IMR-90 (cell line): ENCODE measurements at regions not wholly inside any gene's neighbourhood (a gene's known extent, or its start where the extent isn't known, plus 50 kb on each side); places are given as distances from the start of the nearest gene placed in this dataset.

ENCODE experiments used
- ATAC-seq: fragments of 200-7000 bp; cut with Tn5 transposase; 2 replicates; pipeline ENCODE4 v1.9.1; 2020; ENCODE audit warnings: low read depth, mild to moderate bottlenecking, moderate library complexity
- BruUV-seq: library from RNA; stranded (reverse); fragments of 400-500 nt; replicated peaks from 2 replicates; lab custom pipeline; 2021; lab: Mats Ljungman, UMichigan
- CTCF ChIA-PET: fragments of 300-600 bp; formaldehyde crosslinking; extraction: SDS; loops from one replicate; lab custom pipeline; 2021; ENCODE audit warnings: antibody characterized with exemption; lab: Yijun Ruan, JAX
- POLR2A ChIA-PET: fragments of 300-600 bp; sonication (Branson Sonifier 250); formaldehyde crosslinking; loops from one replicate; lab custom pipeline; 2022; ENCODE audit warnings: antibody characterized with exemption; ENCODE audit not compliant: unreplicated experiment; lab: Charles Lee
- DNase-seq: peaks from one replicate; pipeline ENCODE4 v3.0.0; 2013
- H2AFZ ChIP-seq: replicated peaks from 2 replicates; pipeline ENCODE3; 2013; ENCODE audit warnings: low read length, mild to moderate bottlenecking; ENCODE audit not compliant: poor library complexity
- H2AK5ac ChIP-seq: 2 replicates; pipeline ENCODE4 v1.6.1; 2013; ENCODE audit warnings: low read depth, low read length, inconsistent platforms
- H2AK9ac ChIP-seq: replicated peaks from 2 replicates; pipeline ENCODE3; 2013; ENCODE audit warnings: mild to moderate bottlenecking, low read depth, low read length, moderate library complexity; ENCODE audit not compliant: poor library complexity
- H2BK120ac ChIP-seq: 2 replicates; pipeline ENCODE4 v1.6.1; 2013; ENCODE audit warnings: low read depth, low read length, inconsistent platforms
- H2BK15ac ChIP-seq: 3 replicates; pipeline ENCODE4 v1.6.1; 2013; ENCODE audit warnings: low read depth, low read length, inconsistent platforms
- H2BK20ac ChIP-seq: 2 replicates; pipeline ENCODE4 v1.6.1; 2013; ENCODE audit warnings: low read depth, mild to moderate bottlenecking, inconsistent platforms, low read length, moderate library complexity
- H2BK5ac ChIP-seq: 2 replicates; pipeline ENCODE4 v1.6.1; 2013; ENCODE audit warnings: mild to moderate bottlenecking, low read depth, low read length, inconsistent platforms; ENCODE audit not compliant: poor library complexity, severe bottlenecking
- H3K14ac ChIP-seq: replicated peaks from 2 replicates; pipeline ENCODE4 v1.6.1; 2013; ENCODE audit warnings: low read depth, low read length, inconsistent platforms
- H3K18ac ChIP-seq: 2 replicates; pipeline ENCODE4 v1.6.1; 2013; ENCODE audit warnings: low read depth, low read length, control low read depth
- H3K23ac ChIP-seq: 2 replicates; pipeline ENCODE4 v1.6.1; 2013; ENCODE audit warnings: low read depth, low read length, inconsistent platforms
- H3K27ac ChIP-seq: 2 replicates; pipeline ENCODE4 v1.5.1; 2013; ENCODE audit warnings: mild to moderate bottlenecking, control low read depth, low read length; ENCODE audit not compliant: insufficient read depth
- H3K27me3 ChIP-seq: 2 replicates; pipeline ENCODE4 v1.6.1; 2013; ENCODE audit warnings: low read length; ENCODE audit not compliant: control insufficient read depth, insufficient read depth
- H3K36me3 ChIP-seq: 2 replicates; pipeline ENCODE4 v1.6.1; 2013; ENCODE audit warnings: low read length, mixed read lengths; ENCODE audit not compliant: control insufficient read depth, insufficient read depth
- H3K4ac ChIP-seq: 2 replicates; pipeline ENCODE4 v1.6.1; 2013; ENCODE audit warnings: low read depth, low read length, inconsistent platforms
- H3K4me1 ChIP-seq: 2 replicates; pipeline ENCODE4 v1.6.1; 2013; ENCODE audit warnings: low read length, mixed read lengths; ENCODE audit not compliant: control insufficient read depth, insufficient read depth
- H3K4me2 ChIP-seq: 2 replicates; pipeline ENCODE4 v1.6.1; 2013; ENCODE audit warnings: low read depth, mild to moderate bottlenecking, control low read depth, low read length, moderate library complexity
- H3K4me3 ChIP-seq: 2 replicates; pipeline ENCODE4 v1.5.1; 2013; ENCODE audit warnings: low read depth, mild to moderate bottlenecking, control low read depth, low read length, moderate library complexity; ENCODE audit not compliant: insufficient read depth
- H3K56ac ChIP-seq: 2 replicates; pipeline ENCODE4 v1.6.1; 2013; ENCODE audit warnings: low read length, inconsistent platforms; ENCODE audit not compliant: insufficient read depth; ENCODE audit errors: extremely low read depth
- H3K79me1 ChIP-seq, 2 experiments: 2 replicates each; pipeline ENCODE4 v1.6.1; 2013; ENCODE audit warnings: low read length in 2 of 2, inconsistent platforms in 1 of 2, low read depth in 1 of 2
- H3K9ac ChIP-seq: 2 replicates; pipeline ENCODE4 v1.6.1; 2013; ENCODE audit warnings: low read depth, low read length, control low read depth
- H3K9me1 ChIP-seq: 2 replicates; pipeline ENCODE4 v1.6.1; 2013; ENCODE audit warnings: low read length, inconsistent platforms; ENCODE audit not compliant: insufficient read depth
- H3K9me3 ChIP-seq: 2 replicates; pipeline ENCODE4 v1.6.1; 2013; ENCODE audit warnings: low read length; ENCODE audit not compliant: control insufficient read depth, insufficient read depth
- H4K20me1 ChIP-seq: 2 replicates; pipeline ENCODE4 v1.6.1; 2013; ENCODE audit warnings: low read length, inconsistent platforms; ENCODE audit not compliant: insufficient read depth
- H4K5ac ChIP-seq: 2 replicates; pipeline ENCODE4 v1.6.1; 2013; ENCODE audit warnings: mild to moderate bottlenecking, low read depth, low read length, control low read depth
- H4K8ac ChIP-seq, 2 experiments: 2 replicates each; pipeline ENCODE4 v1.6.1; 2013; ENCODE audit warnings: low read depth in 2 of 2, low read length in 2 of 2, control low read depth in 1 of 2, inconsistent platforms in 1 of 2
- H4K91ac ChIP-seq: 2 replicates; pipeline ENCODE4 v1.6.1; 2013; ENCODE audit warnings: low read depth, low read length, inconsistent platforms; ENCODE audit not compliant: insufficient read depth
- BHLHE40 ChIP-seq: fragments of 150-350 bp; IDR thresholded peaks from 2 replicates; pipeline ENCODE4 v1.6.1; 2016; ENCODE audit warnings: mild to moderate bottlenecking, low read depth, low read length
- CEBPB ChIP-seq: IDR thresholded peaks from 2 replicates; pipeline ENCODE4 v1.6.1; 2012; ENCODE audit warnings: low read depth, low read length, improper control_type of control experiment
- ELK1 ChIP-seq: fragments of 150-350 bp; IDR thresholded peaks from 2 replicates; pipeline ENCODE4 v1.6.1; 2016; ENCODE audit warnings: low read depth, mild to moderate bottlenecking, low read length, moderate library complexity, borderline replicate concordance
- FOS ChIP-seq: fragments of 150-350 bp; IDR thresholded peaks from 2 replicates; pipeline ENCODE4 v1.6.1; 2016; ENCODE audit warnings: low read depth, low read length
- MAZ ChIP-seq: IDR thresholded peaks from 2 replicates; pipeline ENCODE4 v1.6.1; 2012; ENCODE audit warnings: low read depth, mild to moderate bottlenecking, low read length, improper control_type of control experiment, moderate library complexity, borderline replicate concordance
- MXI1 ChIP-seq: IDR thresholded peaks from 2 replicates; pipeline ENCODE4 v1.6.1; 2012; ENCODE audit warnings: low read depth, mild to moderate bottlenecking, low read length, moderate library complexity, borderline replicate concordance
- NFE2L2 ChIP-seq: fragments of 150-350 bp; IDR thresholded peaks from 2 replicates; pipeline ENCODE4 v1.6.1; 2016; ENCODE audit warnings: low read depth, mild to moderate bottlenecking, low read length
- POLR2A ChIP-seq: IDR thresholded peaks from 2 replicates; pipeline ENCODE4 v1.6.1; 2012; ENCODE audit warnings: mild to moderate bottlenecking, low read depth, low read length
- RAD21 ChIP-seq: IDR thresholded peaks from 2 replicates; pipeline ENCODE4 v1.6.1; 2012; ENCODE audit warnings: low read length, improper control_type of control experiment
- RCOR1 ChIP-seq: IDR thresholded peaks from 2 replicates; pipeline ENCODE4 v1.6.1; 2012; ENCODE audit warnings: mild to moderate bottlenecking, low read length, improper control_type of control experiment; ENCODE audit not compliant: insufficient replicate concordance
- RFX5 ChIP-seq: IDR thresholded peaks from 2 replicates; pipeline ENCODE4 v1.8.0; 2012; ENCODE audit warnings: low read depth, mild to moderate bottlenecking, low read length, moderate library complexity
- SMC3 ChIP-seq: fragments of 150-350 bp; IDR thresholded peaks from 2 replicates; pipeline ENCODE4 v1.6.1; 2016; ENCODE audit warnings: low read depth, mild to moderate bottlenecking, antibody characterized with exemption, low read length, moderate library complexity
- WGBS, 2 experiments: methylation state at CpG; one replicate each; pipeline versions ENCODE4 v1.1.5 to v1.1.7; 2013; ENCODE audit warnings: missing lambda C conversion rate in 2 of 2; ENCODE audit not compliant: insufficient read length in 1 of 2; ENCODE audit errors: extremely low coverage in 2 of 2; 5-methylcytosine and 5-hydroxymethylcytosine counted together
- dilution Hi-C: fragments of 300-500 bp; cut with HindIII; formaldehyde crosslinking; loops from one replicate; pipeline ENCODE4 v1.14.3; 2018; ENCODE audit warnings: low sequenced_read_pairs; ENCODE audit not compliant: unreplicated experiment
- in situ Hi-C: fragments of 300-500 bp; cut with MboI; formaldehyde crosslinking; loops from 3 replicates; pipeline ENCODE4 v1.14.3; 2019; ENCODE audit warnings: low sequenced_read_pairs, inconsistent platforms, mixed read lengths
- intact Hi-C: fragments of 100-400 bp; cut with micrococcal nuclease; formaldehyde crosslinking; loops from 2 replicates; pipeline ENCODE4 v1.10.0; 2022
- TF ChIP-seq, protein P1 (sequence below): conservative IDR thresholded peaks from 2 replicates; pipeline ENCODE4 v1.5.1; 2012; ENCODE audit warnings: mild to moderate bottlenecking, low read depth, low read length, improper control_type of control experiment

DNA sequence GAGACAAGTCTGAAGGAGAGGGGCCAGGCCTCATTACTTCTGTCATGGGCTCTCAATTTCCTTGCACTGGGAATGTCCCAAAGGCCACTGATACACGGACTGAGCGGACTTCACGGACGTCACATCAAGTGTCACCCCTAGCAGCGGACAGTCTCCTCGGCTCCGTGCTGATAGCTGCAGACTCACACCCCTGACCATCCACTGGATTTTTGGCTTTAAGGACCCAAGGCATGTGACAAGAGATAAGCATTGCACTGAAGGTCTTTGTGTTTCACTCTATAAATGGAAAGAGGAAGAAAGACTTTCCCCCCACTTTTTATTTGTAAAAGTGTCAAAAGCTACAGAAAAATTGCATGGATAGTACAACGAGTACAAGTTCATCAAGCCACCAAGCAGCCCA lies 200.4 kb upstream of the FGGY start:
- Histone ChIP-seq H3K4me2 (no peak overlapping the region), H3K4ac (no peak overlapping the region)
- in situ Hi-C loops, result no loop called here

More for the DNA sequence above, 200.4 kb upstream of the FGGY start:
- H3K9me3 ChIP-seq, result no peaks in the 10 kb centered on the region
- dilution Hi-C loops, result no loop called here
- no peaks in the 10 kb centered on the region for H3K27me3 ChIP-seq
- no peak overlapping the region for H3K14ac ChIP-seq
- no TSS peak for BruUV-seq
- ATAC-seq (no peak), DNase-seq (no peak)
- 70% methylated on average over 3 of the region's 8 CpGs; no CpG with 5 or more reads in 1 of the 2 experiments for WGBS, 2 experiments
- no peak overlapping the region for H3K18ac ChIP-seq
- no peak overlapping the region for H3K27ac ChIP-seq
- no peak overlapping the region for H4K8ac ChIP-seq
- H2AK9ac ChIP-seq, result no peak overlapping the region
- H3K23ac ChIP-seq, result no peak overlapping the region
- H4K91ac ChIP-seq, result no peak overlapping the region
- H3K9me1 ChIP-seq, result no peaks in the 10 kb centered on the region
- no peaks in the 10 kb centered on the region for H4K20me1 ChIP-seq
- no peaks in the 10 kb centered on the region for H3K79me1 ChIP-seq
- H3K4me3 ChIP-seq, result no peak overlapping the region
- CTCF ChIA-PET, result interaction anchor here (0.8 kb wide), 1 partner anchor 12 kb away, joined by 3 read pairs; no protein-coding TSS in a partner anchor
- no peaks in the 10 kb centered on the region for H3K36me3 ChIP-seq
- H2AFZ ChIP-seq, result no peak overlapping the region
- TF ChIP-seq MAZ (no peak), RCOR1 (no peak), BHLHE40 (no peak), RFX5 (no peak), RAD21 (no peak), FOS (no peak), SMC3 (no peak), POLR2A (no peak), CEBPB (no peak), MXI1 (no peak), NFE2L2 (no peak), ELK1 (no peak)
- TF ChIP-seq, protein P1, sequence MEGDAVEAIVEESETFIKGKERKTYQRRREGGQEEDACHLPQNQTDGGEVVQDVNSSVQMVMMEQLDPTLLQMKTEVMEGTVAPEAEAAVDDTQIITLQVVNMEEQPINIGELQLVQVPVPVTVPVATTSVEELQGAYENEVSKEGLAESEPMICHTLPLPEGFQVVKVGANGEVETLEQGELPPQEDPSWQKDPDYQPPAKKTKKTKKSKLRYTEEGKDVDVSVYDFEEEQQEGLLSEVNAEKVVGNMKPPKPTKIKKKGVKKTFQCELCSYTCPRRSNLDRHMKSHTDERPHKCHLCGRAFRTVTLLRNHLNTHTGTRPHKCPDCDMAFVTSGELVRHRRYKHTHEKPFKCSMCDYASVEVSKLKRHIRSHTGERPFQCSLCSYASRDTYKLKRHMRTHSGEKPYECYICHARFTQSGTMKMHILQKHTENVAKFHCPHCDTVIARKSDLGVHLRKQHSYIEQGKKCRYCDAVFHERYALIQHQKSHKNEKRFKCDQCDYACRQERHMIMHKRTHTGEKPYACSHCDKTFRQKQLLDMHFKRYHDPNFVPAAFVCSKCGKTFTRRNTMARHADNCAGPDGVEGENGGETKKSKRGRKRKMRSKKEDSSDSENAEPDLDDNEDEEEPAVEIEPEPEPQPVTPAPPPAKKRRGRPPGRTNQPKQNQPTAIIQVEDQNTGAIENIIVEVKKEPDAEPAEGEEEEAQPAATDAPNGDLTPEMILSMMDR, result no peak
- intact Hi-C loops, result no loop called here
- no peak overlapping the region for H2BK20ac ChIP-seq
- H2BK120ac ChIP-seq, result no peak overlapping the region
- no peak overlapping the region for H2AK5ac ChIP-seq
- H3K9ac ChIP-seq, result no peak overlapping the region
- no peak overlapping the region for H2BK5ac ChIP-seq
- no peak overlapping the region for H4K5ac ChIP-seq
- H3K56ac ChIP-seq, result no peak overlapping the region
- no peak overlapping the region for H2BK15ac ChIP-seq
- H3K4me1 ChIP-seq, result peaks cover 2% of the 10 kb centered on the region; the same call in 1 of the 2 replicates
- POLR2A ChIA-PET, result no interaction called here
